Right ventricle myocardium inferior (tissue), 1 donor: ENCODE measurements at regions not wholly inside any gene's neighbourhood (a gene's known extent, or its start where the extent isn't known, plus 50 kb on each side); places are given as distances from the start of the nearest gene placed in this dataset.
"Not testable (repeated sequence)": the region's sequence is repeated elsewhere in the genome, so short reads cannot be mapped to it uniquely, and the experiment has no call there.

Experiments
- ATAC-seq: fragments of 200-7000 bp; cut with Tn5 transposase; one replicate; pipeline ENCODE4 v1.9.1; 2020; ENCODE audit warnings: mild to moderate bottlenecking, moderate library complexity
- DNase-seq: peaks from one replicate; pipeline ENCODE4 v3.0.0; 2021; ENCODE audit errors: missing footprints
- intact Hi-C: fragments of 100-400 bp; cut with DNase I; formaldehyde crosslinking; loops from one replicate; pipeline ENCODE4 v1.11.0; 2022
- donor health status: DM: no; HTN: yes; CAD: no; lungs with severe emphysema.

DNA sequence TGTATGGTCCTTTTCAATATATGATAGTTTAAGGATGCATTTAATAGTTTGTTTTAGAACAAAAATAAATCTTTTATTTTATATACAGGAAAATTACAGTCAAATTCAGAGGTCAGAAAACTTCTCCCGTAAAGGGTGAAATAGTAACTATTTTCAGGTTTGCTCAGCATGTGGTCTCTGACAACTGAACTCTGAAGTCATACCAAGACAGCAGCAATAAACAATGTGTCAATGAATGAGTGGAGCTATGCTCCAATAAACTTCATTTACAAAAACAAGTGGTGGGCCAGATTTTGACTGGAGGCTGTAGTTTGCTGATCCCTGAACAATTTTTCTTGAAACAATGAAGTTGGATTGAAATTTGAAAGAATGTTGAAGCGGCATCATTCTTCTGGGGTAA lies 123.6 kb downstream of the ZNF248 start:
- no peak for ATAC-seq
- intact Hi-C loops, result no loop called here

GRCh38 chr10:37732685-37733084 lies 124.7 kb downstream of the ZNF248 start:
- DNase-seq, result no peak
- intact Hi-C loops, result no loop called here
- no peak for ATAC-seq

More for the DNA sequence above, 123.6 kb downstream of the ZNF248 start:
- DNase-seq, result no peak

DNA sequence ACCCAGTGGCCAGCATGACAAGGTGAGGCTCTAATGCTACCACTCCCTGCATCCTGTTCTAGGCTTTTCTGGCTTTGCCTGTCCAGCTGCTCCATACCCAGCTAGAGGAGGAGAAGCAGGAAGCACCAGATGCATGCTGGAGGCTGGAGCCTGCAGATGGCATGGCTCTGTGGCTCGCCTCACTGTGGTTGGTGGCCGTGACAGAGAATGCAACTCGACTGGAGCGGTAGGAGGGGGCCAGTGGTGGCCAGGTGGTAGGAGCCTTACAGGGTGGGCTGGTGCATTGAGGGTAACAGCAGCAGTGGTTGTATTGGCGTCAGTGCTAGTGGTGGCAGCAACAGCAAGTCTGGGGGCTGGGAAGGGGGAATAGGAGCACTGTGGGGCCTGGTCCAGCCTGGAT lies 128.6 kb downstream of the ZNF248 start:
- DNase-seq (no peak), ATAC-seq (no peak)
- intact Hi-C loops, result no loop called here

DNA sequence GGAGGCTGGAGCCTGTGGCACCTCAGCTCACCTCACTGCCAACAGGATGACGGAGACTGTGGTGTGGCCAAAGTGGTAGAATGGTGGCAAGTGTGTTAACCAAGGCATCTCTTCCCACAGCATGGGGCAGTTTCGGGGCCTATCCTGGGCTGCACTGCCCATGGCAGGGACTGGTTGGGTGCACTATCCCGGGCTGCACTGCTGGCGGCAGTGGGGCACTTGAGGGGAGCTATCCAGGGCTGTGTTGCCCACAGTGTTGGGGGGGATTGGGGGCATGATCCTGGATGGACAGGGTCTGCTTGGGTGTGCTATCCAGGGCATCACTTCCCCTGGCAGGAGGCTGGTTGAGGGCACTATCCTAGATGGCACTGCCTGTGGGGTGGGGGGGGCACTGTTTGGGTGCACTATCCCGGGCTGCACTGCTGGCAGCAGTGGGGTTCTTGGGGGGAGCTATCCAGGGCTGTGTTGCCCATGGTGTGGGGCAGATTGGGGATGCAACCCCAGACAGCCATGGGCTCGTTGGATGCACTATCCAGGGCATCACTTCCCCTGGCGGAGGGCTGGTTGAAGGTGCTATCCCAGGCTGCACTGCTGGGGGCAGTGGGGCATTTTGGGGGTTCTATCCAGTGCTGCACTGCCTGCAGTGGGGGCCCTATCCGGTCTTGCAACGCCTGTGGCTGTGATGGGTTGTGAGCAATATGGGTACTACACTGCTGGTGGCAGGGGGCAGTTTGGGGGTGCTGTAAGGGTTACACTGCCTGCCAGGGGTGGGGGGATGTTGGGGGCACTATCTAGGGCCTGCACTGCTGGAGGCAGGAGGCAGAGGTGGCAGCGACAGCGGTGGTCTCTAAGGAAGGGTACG lies 129.7 kb downstream of the ZNF248 start:
- DNase-seq (peak; percentile 44), ATAC-seq (no peak)
- intact Hi-C loops, result no loop called here

DNA sequence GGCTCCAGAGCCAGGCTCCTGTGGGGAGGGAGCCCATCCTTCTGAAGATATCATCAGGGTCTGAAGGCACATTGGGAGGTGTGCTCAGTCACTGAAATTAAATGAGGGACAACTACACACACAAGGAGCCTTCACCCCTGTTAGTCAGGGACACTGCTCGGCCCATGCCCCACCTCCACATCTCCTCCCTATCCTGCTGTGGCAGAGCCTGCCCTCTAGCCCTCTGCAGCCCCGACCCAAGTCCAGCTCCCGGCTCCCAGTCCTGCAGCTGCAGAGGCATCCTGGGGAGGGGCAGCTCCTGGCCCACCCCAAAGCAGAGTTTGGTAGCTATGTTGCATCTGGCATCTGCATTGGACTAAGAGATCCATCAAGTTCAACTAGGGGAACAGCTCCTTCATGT lies 136.3 kb downstream of the ZNF248 start:
- ATAC-seq, result no peak
- DNase-seq, result no peak
- intact Hi-C loops, result no loop called here

GRCh38 chr10:37718060-37718459 lies 139.3 kb downstream of the ZNF248 start:
- ATAC-seq, intact Hi-C loops, DNase-seq: not testable (repeated sequence)

DNA sequence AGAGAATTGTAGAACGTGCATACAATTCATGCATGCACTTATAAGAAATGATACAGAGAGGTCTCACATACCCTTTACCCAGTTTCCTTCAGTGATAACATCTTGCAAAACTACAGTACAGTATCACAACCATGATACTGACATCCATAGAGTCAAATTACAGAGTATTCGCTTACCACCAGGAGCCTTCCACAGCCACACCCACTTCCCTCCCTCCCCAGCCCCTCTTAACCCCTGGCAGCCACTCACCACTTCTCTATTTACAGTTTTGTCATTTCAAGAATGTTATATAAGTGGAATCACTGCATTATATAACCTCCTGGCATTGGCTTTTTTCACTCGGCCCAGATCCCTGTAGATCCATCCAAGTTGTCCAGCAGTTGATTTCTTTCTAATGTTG lies 143.8 kb downstream of the ZNF248 start:
- DNase-seq, result no peak
- ATAC-seq, result peak; percentile 44
- intact Hi-C loops, result no loop called here

DNA sequence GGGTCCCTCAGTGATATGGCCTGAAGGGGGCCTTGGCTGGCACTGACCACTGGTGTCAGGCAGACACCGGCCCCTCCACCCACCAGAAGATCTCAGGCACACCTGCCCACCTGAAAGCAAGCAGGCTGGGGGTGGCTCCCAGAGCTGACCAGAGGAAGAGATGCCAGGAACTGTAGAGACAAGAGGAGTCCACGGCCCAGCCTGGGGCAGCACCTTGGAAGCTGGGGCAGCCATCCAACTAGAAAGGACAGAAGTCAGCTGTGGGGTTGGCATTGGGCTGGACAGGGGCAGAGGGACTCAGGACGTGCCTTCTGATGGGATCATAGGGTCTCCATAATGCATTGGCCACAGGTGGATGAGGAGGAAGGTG lies 144.3 kb downstream of the ZNF248 start:
- DNase-seq (no peak), ATAC-seq (no peak)
- intact Hi-C loops, result no loop called here

DNA sequence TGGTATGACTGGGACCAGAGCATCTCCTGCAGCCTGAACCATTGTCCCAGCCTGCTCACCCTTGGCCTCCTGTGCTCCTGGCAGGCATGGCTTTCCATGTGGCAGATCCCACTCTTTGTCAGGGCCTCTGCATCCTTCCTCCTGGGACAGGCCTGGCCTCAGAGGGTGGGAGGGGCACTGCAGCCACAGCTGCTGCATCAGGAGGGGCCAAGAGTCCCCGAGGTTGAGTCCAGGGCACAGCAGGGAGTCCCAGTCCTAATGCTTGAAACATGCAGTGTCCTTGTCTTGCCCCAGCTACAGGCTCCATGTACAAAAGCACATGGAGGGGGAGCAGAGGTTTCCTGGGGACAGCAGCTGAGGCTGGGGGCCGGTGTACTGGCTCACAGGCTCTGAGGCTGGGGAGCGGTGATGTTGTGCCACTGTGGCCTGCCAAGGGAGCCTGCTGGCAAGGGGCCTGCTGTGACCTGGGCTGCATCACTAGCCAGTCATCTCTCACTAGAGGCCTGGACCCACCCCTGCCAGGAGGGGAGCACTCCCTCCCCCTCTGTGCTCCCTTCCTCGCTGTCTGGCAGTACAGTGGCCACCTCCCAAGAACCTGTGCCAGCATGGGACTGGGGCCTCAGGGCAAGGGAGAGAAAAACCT lies 144.8 kb downstream of the ZNF248 start:
- ATAC-seq (peak; percentile 81), DNase-seq (no peak)
- intact Hi-C loops, result no loop called here

- no peak for DNase-seq
- intact Hi-C loops, result no loop called here
- ATAC-seq, result peak; percentile 71
Observed at GRCh38 chr10:37711617-37712488, 145.6 kb downstream of the ZNF248 start.

- intact Hi-C loops, result no loop called here
- DNase-seq (no peak), ATAC-seq (peak; percentile 21)
Observed at GRCh38 chr10:37710831-37711616, 146.4 kb downstream of the ZNF248 start.

DNA sequence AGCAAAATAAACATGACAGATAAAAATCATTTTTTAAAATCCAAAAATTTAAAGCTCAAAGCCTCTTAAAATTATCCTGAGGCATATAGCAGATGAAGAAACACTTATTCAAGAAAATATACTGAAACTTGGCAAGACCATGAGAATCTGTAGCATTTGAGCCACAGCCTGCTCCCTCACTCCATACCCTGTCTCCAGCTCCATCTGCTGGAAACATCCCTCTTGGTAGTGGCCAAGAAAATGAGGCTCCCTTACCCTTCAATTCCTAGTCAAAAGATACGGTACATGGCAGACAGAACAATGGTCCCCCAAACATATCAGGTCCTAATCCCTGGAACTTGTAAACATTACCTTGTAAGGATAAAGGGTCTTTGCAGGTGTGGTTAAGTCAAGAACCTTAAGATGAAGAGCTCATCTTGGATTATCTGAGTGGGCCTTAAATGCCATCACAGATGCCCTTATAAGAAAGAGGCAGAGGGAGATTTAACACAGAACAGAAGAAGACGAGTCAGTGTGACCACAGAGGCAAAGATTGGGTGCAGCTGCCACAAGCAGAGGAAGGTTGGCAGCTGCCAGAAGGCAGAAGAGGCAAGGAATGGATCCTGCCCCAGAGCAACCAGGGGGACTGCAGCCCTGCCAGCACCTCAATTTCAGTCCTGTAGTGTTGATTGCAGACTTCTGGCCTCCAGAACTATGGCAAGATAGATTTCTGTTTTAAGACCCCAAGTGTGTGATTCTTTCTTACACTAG lies 149.4 kb downstream of the ZNF248 start:
- DNase-seq (no peak), ATAC-seq (no peak)
- intact Hi-C loops, result loop anchor here (10.0 kb wide), 1 partner anchor 173 kb away; no protein-coding TSS in a partner anchor

DNA sequence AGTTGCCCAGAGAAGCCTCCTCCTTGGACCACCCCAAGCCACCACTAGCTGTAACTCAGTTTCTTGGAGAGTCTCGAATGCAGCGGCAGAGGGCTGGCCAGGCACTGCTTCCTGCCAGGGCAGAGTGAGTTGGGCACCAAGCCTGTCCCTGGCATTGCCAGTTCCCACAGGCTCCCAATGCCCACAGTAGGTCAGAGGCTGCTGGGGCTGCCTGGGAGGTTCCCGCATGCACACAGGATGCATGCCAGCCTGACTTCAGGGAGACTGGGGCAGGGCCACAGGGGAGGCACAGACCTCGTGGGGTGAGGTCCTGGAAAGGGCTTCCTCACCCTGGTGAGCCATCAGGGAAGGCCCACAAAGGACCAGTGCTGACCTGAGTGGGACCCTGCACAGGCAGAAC lies 152.8 kb downstream of the ZNF248 start:
- ATAC-seq (peak; percentile 69), DNase-seq (no peak)
- intact Hi-C loops, result loop anchor here (10.0 kb wide), 1 partner anchor 170 kb away; no protein-coding TSS in a partner anchor

DNA sequence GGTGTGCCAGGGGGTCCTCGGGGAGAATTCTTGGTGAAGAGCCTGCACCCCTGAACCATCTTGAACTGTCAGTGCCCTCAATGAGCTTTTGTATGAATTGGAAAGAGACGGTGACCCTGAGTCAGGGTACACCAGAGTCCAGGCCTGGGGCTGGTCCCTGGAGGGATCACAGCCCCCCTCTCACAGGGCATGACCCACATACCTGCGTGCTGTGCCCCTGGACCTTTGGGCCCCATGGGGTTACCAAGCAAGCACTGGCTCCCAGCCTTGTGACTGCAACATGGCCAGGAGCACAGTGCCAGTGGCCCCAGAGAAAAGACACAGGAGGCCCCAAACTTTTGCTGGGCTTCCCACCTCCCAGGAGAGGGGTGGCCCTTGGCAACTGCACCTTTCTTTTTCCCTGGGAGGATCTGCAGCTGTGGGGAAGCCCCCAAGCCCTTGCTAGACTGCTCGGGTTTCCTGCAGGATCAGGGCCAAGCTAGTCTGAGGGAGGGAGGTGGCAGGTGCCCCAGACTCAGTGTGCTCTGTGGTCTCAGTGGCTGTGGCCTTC lies 153.5 kb downstream of the ZNF248 start:
- intact Hi-C loops, result loop anchor here (10.0 kb wide), 1 partner anchor 169 kb away; no protein-coding TSS in a partner anchor
- DNase-seq (no peak), ATAC-seq (no peak)

DNA sequence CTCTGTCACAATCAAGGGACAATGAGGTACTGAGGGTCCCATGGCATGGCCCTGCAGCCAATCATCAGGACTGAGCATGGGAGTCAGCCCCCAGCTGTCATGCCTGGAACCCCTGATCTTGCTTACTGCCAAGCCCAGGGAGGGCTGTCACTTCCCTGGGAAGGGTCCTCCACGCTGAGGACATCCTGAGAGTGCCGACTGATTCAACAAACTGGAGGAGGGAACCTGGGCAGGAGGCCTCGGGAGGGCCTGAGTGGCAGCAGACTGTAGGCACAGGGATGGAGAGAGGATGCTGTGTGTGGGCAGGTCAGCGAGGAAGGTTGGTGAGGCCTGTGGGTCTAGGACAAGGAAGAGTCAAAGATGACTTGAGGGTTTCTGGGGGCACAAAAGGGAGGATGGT lies 154.3 kb downstream of the ZNF248 start:
- ATAC-seq (no peak), DNase-seq (no peak)
- intact Hi-C loops, result loop anchor here (10.0 kb wide), 1 partner anchor 168 kb away; no protein-coding TSS in a partner anchor

GRCh38 chr10:37701781-37702493 lies 155.5 kb downstream of the ZNF248 start:
- intact Hi-C loops, result loop anchor here (10.0 kb wide), 1 partner anchor 167 kb away; no protein-coding TSS in a partner anchor
- no peak for ATAC-seq
- DNase-seq, result no peak
